ENCODE measurements at regions not wholly inside any gene's neighbourhood (a gene's known extent, or its start where the extent isn't known, plus 50 kb on each side); places are given as distances from the start of the nearest gene placed in this dataset.

- TF ChIP-seq CTCF (IDR thresholded peaks at IDR 0.05) (no peak), POLR2A (IDR thresholded peaks at IDR 0.05) (no peak)
Observed at GRCh38 chr17:77821114-77821513, 137.4 kb upstream of the TNRC6C start.

Data from vagina (tissue), 2 donors.